ENCODE measurements at regions not wholly inside any gene's neighbourhood (a gene's known extent, or its start where the extent isn't known, plus 50 kb on each side); places are given as distances from the start of the nearest gene placed in this dataset.

DNA sequence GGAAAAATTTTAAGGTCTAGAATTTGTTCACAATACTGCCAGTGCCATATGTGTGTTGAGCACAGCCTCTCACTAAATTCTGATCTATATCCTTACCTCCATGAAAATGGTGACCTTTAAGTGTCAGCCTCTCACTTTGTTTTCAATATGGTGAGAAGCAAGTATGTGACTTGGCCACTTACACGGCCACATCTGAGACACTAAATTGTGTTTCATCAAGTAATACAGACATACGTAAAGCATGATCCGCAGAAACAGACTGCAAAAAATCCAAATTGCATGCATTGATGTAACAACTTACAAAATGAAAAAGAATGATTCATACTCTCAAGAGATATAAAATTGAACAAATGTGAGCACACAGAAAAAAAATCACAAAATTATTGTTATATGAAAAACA is 55.2 kb upstream of the UGP2 start:
- no peak for DNase-seq

DNA sequence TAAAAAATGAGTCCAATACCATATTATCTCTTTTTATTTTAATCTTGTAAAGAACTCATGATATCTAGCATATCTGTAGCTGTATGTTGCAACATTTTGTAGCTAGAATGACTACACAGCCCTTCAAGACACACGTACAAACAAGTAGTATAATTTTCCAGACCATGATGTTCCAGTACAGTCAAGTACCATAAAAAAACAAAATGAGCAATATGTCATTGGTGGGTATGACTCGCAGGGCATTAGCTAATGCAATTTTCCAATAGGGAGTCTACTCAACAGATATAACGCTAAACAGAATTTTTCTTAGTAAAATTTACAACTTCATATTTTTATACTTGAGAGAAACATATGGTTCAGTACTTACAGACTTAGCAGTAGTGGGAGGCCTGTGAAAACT is 53.6 kb upstream of the UGP2 start:
- DNase-seq, result no peak

DNA sequence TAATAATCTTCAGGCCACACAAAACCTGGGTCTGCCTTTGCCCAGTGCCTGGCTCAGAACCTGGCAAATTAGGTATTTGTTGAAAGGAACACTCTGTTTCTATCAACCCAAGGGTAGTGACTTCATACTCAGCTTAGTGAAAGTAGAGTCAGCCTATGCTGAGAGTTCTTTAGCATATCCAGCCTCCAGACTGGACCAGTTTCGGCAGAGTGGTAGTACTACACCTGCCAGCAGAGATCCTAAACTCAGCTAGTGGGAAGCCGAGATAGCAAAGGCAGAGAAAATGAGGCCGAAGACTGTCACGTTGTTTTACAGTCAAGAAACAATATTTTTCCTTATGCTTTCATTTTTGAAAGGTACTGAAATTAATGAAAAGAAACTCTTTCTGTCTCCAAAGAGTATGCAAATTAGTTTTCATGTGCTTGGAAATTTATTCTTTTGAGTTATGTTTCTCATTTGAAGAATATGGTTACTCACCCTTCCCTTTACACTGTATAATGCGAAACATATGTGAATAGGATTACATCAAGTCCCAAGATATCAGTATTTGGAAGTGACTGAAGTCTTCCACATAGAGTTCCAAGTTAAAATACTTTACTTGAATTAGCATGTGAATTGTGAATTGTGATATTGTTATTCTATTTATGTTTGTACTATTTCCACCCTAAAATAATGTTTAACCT is 52.2 kb upstream of the UGP2 start:
- DNase-seq, result no peak

- no peak for DNase-seq
These were observed 51.2 kb upstream of the UGP2 start for GRCh38 chr2:63790491-63790890.

- no peak for DNase-seq
These were observed 50.8 kb upstream of the UGP2 start for GRCh38 chr2:63790906-63791305.

- no peak for DNase-seq
These were observed 50.3 kb upstream of the UGP2 start for GRCh38 chr2:63791387-63791786.
